Germinal center (tissue), 1 donor: ENCODE measurements at regions not wholly inside any gene's neighbourhood (a gene's known extent, or its start where the extent isn't known, plus 50 kb on each side); places are given as distances from the start of the nearest gene placed in this dataset.
A peak's percentile ranks its signal among the peaks of the same experiment; 100 is the strongest.
"Not testable (repeated sequence)": the region's sequence is repeated elsewhere in the genome, so short reads cannot be mapped to it uniquely, and the experiment has no call there.

Experiments used
- DNase-seq: peaks from one replicate; pipeline ENCODE4 v3.0.0; 2012; ENCODE audit warnings: mixed read lengths, low spot score

- DNase-seq: no peak
Measured at GRCh38 chr4:103499094-103499493, 220.7 kb downstream of the TACR3 start.

GRCh38 chr4:103498161-103499070, 221.4 kb downstream of the TACR3 start:
- no peak for DNase-seq

- DNase-seq: no peak
Measured at GRCh38 chr4:103497692-103498091, 222.1 kb downstream of the TACR3 start.

- no peak for DNase-seq
Measured at GRCh38 chr4:103496800-103497199, 223.0 kb downstream of the TACR3 start.

- no peak for DNase-seq
Measured at GRCh38 chr4:103493450-103494159, 226.2 kb downstream of the TACR3 start.

GRCh38 chr4:103485296-103485695, 234.5 kb downstream of the TACR3 start:
- DNase-seq: not testable (repeated sequence)

- DNase-seq: no peak
Measured at GRCh38 chr4:103484521-103484920, 235.3 kb downstream of the TACR3 start.

- no peak for DNase-seq
Measured at GRCh38 chr4:103482893-103483292, 236.9 kb downstream of the TACR3 start.

- DNase-seq: no peak
Measured at GRCh38 chr4:103482471-103482870, 237.3 kb downstream of the TACR3 start.

GRCh38 chr4:103478734-103479133, 241.1 kb downstream of the TACR3 start:
- no peak for DNase-seq

- DNase-seq: no peak
Measured at GRCh38 chr4:103478210-103478609, 241.6 kb downstream of the TACR3 start.

- DNase-seq: no peak
Measured at GRCh38 chr4:103457566-103457965, 259.4 kb upstream of the CENPE start.

GRCh38 chr4:103451341-103451740, 253.2 kb upstream of the CENPE start:
- no peak for DNase-seq

GRCh38 chr4:103450693-103451092, 252.6 kb upstream of the CENPE start:
- no peak for DNase-seq

- no peak for DNase-seq
Measured at GRCh38 chr4:103449296-103450023, 251.3 kb upstream of the CENPE start.

- DNase-seq: no peak
Measured at GRCh38 chr4:103445377-103445776, 247.2 kb upstream of the CENPE start.

GRCh38 chr4:103443324-103443723, 245.2 kb upstream of the CENPE start:
- no peak for DNase-seq

- peak; percentile 4 for DNase-seq
Measured at GRCh38 chr4:103429283-103429682, 231.1 kb upstream of the CENPE start.

GRCh38 chr4:103425406-103425805, 227.3 kb upstream of the CENPE start:
- no peak for DNase-seq

- no peak for DNase-seq
Measured at GRCh38 chr4:103424853-103425252, 226.7 kb upstream of the CENPE start.

- DNase-seq: no peak
Measured at GRCh38 chr4:103423261-103423660, 225.1 kb upstream of the CENPE start.

- DNase-seq: no peak
Measured at GRCh38 chr4:103422467-103423219, 224.5 kb upstream of the CENPE start.
